Tibial artery (tissue), 4 donors: ENCODE measurements at regions not wholly inside any gene's neighbourhood (a gene's known extent, or its start where the extent isn't known, plus 50 kb on each side); places are given as distances from the start of the nearest gene placed in this dataset.

ENCODE experiments used
- DNase-seq, 2 donors: peaks; one replicate each; pipeline ENCODE4 v3.0.0-alpha.2; 2019
- H3K27ac ChIP-seq, 2 donors: fragments of 200-600 bp; sonication (generic) in 1 of 2; 1 replicate in 1 of 2; 2 replicates in 1 of 2; pipeline ENCODE4 v1.5.1; 2018 to 2019; ENCODE audit warnings: mild to moderate bottlenecking in 1 of 2
- H3K27me3 ChIP-seq, 2 donors: fragments of 200-600 bp; sonication (generic) in 1 of 2; one replicate each; pipeline versions ENCODE4 v1.5.1 to v1.6.0; 2016 to 2019
- H3K36me3 ChIP-seq, 3 donors: fragments of 200-600 bp; sonication (generic) in 2 of 3; one replicate each; pipeline ENCODE4 v1.5.1; 2016 to 2019; ENCODE audit warnings: mild to moderate bottlenecking in 2 of 3
- H3K4me1 ChIP-seq, 4 donors: fragments of 200-600 bp; sonication (generic) in 2 of 4; 1 replicate in 3 of 4; 2 replicates in 1 of 4; pipeline ENCODE4 v1.5.1; 2016 to 2019
- H3K4me3 ChIP-seq, 2 donors: fragments of 200-600 bp; sonication (generic) in 1 of 2; 1 replicate in 1 of 2; 2 replicates in 1 of 2; pipeline ENCODE4 v1.5.1; 2018 to 2019; ENCODE audit warnings: mild to moderate bottlenecking in 2 of 2
- H3K9me3 ChIP-seq, 3 donors: fragments of 200-600 bp; sonication (generic) in 1 of 3; one replicate each; pipeline ENCODE4 v1.5.1; 2016 to 2019
- CTCF ChIP-seq, 2 experiments: fragments of 200-600 bp in 1 of 2; fragments of 450-650 bp in 1 of 2; IDR thresholded peaks; one replicate each; pipeline ENCODE4 v1.5.1; 2017 to 2019; ENCODE audit warnings: antibody characterized with exemption in 2 of 2, mild to moderate bottlenecking in 1 of 2, moderate library complexity in 1 of 2
- intact Hi-C: fragments of 100-400 bp; cut with DNase I; formaldehyde crosslinking; loops from one replicate; pipeline ENCODE4 v1.15.0; 2023; ENCODE audit warnings: low total_unique reads

GRCh38 chr21:20311234-20311787 is 686.9 kb upstream of the NCAM2 start:
- intact Hi-C loops, result no loop called here
- no peaks in the 10 kb centered on the region for H3K4me1 ChIP-seq
- H3K27ac ChIP-seq, result no peak overlapping the region
- H3K36me3 ChIP-seq, result no peaks in the 10 kb centered on the region
- no peaks in the 10 kb centered on the region for H3K27me3 ChIP-seq
- no peak for DNase-seq
- H3K9me3 ChIP-seq, result peaks cover 0 to 7% (median 0%) of the 10 kb centered on the region in 3 donors
- no peak overlapping the region for H3K4me3 ChIP-seq
- no peak for TF ChIP-seq CTCF (IDR thresholded peaks at IDR 0.05)

- Histone ChIP-seq H3K36me3 (no peaks in the 10 kb centered on the region), H3K9me3 (peaks cover 0 to 7% (median 4%) of the 10 kb centered on the region in 3 donors), H3K27ac (no peak overlapping the region), H3K4me3 (no peak overlapping the region), H3K4me1 (no peaks in the 10 kb centered on the region), H3K27me3 (no peaks in the 10 kb centered on the region)
- DNase-seq, result no peak
- TF ChIP-seq CTCF (IDR thresholded peaks at IDR 0.05), result no peak
- intact Hi-C loops, result no loop called here
Observed at GRCh38 chr21:20313013-20313412, 685.2 kb upstream of the NCAM2 start.

DNA sequence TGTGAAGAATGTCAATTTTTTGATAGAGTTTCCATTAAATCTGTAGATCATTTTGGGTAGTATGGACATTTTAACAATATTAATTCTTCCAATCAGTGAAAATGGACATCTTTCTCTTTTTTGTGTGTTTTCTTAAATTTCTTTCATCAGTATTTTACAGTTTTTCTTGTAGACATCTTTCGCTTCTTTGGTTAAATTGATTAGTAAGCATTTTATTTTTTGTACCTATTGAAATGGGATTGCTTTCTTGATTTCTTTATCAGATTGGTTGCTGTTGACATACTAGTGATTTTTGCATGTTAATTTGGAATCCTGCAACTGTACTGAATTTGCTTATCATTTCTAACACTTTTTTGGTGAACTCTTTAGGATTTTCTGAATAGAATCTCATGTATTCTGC is 683.2 kb upstream of the NCAM2 start:
- no peaks in the 10 kb centered on the region for H3K4me1 ChIP-seq
- H3K9me3 ChIP-seq, result peaks cover 0 to 7% (median 4%) of the 10 kb centered on the region in 3 donors
- H3K27me3 ChIP-seq, result no peaks in the 10 kb centered on the region
- TF ChIP-seq CTCF (IDR thresholded peaks at IDR 0.05), result no peak
- no peak overlapping the region for H3K4me3 ChIP-seq
- DNase-seq, result no peak
- no peak overlapping the region for H3K27ac ChIP-seq
- intact Hi-C loops, result no loop called here
- H3K36me3 ChIP-seq, result no peaks in the 10 kb centered on the region

DNA sequence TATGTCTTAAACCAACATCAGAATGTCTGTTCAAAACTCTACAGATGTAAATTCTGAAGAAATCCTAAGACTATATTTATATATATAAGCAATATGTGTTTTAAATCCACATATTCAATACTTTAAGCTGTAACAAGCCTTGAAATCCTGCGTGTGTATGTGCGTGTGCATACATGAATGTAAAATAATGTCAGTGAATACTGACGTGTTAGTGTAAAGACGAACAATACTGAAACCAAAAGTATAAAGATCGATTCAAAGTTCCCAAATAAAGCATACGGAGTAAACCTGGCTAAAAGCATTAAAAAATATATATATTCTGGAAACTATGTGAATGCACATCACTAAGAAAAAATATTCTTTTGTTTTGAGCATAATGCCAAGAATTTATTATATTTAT is 668.6 kb upstream of the NCAM2 start:
- DNase-seq, result no peak

DNA sequence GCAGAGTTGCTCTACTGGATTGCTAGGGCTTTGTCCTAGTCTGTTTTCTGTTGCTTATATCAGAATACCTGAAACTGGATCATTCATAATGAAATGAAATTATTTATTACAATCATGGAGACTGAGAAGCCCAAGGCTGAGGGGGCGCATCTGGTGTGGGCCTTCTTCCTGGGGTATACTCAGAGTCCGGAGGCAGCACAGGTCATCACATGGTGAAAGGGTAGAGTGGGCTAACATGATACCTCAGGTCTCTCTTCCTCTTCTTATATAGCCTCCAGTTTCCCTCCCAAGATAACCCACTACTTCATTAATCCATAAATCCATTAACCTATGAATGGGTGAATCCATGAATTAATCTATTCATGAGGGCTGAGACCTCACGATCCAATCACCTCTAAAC is 667.6 kb upstream of the NCAM2 start:
- no peaks in the 10 kb centered on the region for H3K36me3 ChIP-seq
- no peak overlapping the region for H3K27ac ChIP-seq
- TF ChIP-seq CTCF (IDR thresholded peaks at IDR 0.05), result no peak
- DNase-seq, result no peak
- no peaks in the 10 kb centered on the region for H3K27me3 ChIP-seq
- H3K4me1 ChIP-seq, result no peaks in the 10 kb centered on the region
- intact Hi-C loops, result no loop called here
- H3K9me3 ChIP-seq, result no peaks in the 10 kb centered on the region
- H3K4me3 ChIP-seq, result no peak overlapping the region

More for the DNA sequence above, 668.6 kb upstream of the NCAM2 start:
- Histone ChIP-seq H3K4me3 (no peak overlapping the region), H3K27me3 (no peaks in the 10 kb centered on the region), H3K36me3 (no peaks in the 10 kb centered on the region), H3K9me3 (no peaks in the 10 kb centered on the region), H3K4me1 (no peaks in the 10 kb centered on the region), H3K27ac (no peak overlapping the region)
- intact Hi-C loops, result no loop called here
- TF ChIP-seq CTCF (IDR thresholded peaks at IDR 0.05), result no peak

- no peaks in the 10 kb centered on the region for H3K9me3 ChIP-seq
- intact Hi-C loops, result no loop called here
Observed at GRCh38 chr21:20334585-20334984, 663.6 kb upstream of the NCAM2 start.

More at GRCh38 chr21:20334585-20334984, 663.6 kb upstream of the NCAM2 start:
- Histone ChIP-seq H3K4me3 (no peak overlapping the region), H3K36me3 (no peaks in the 10 kb centered on the region), H3K4me1 (no peaks in the 10 kb centered on the region), H3K27ac (no peak overlapping the region), H3K27me3 (no peaks in the 10 kb centered on the region)
- no peak for DNase-seq
- TF ChIP-seq CTCF (IDR thresholded peaks at IDR 0.05), result no peak
